Left forelimb (tissue), 1 donor: ENCODE measurements at regions not wholly inside any gene's neighbourhood (a gene's known extent, or its start where the extent isn't known, plus 50 kb on each side); places are given as distances from the start of the nearest gene placed in this dataset.
A peak's percentile ranks its signal among the peaks of the same experiment; 100 is the strongest.
"Not testable (repeated sequence)": the region's sequence is repeated elsewhere in the genome, so short reads cannot be mapped to it uniquely, and the experiment has no call there.

Experiments used
- DNase-seq: peaks from one replicate; pipeline ENCODE4 v3.0.0-alpha.2; 2018; ENCODE audit warnings: low spot score

DNA sequence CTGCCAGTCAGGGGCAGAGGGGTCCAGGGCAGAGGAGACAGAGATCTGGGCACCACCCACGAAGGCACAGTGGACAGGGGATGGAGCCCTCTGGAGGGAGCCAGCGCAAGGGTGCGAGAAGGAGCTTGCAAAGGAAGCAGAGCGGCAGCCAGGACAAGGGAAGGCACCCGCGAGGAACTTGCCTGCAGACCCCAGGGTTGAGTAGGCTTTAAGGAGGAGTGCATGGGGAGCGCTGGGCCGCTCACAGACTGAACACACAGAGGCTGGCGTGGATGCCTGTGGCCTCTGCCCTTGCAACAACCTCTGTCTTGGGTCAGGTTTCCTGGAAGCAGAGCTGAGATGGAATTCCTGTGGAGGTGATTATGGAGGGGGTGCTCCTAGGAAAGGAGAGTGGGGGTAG is 374.4 kb downstream of the CNTNAP3B start:
- not testable (repeated sequence) for DNase-seq

DNA sequence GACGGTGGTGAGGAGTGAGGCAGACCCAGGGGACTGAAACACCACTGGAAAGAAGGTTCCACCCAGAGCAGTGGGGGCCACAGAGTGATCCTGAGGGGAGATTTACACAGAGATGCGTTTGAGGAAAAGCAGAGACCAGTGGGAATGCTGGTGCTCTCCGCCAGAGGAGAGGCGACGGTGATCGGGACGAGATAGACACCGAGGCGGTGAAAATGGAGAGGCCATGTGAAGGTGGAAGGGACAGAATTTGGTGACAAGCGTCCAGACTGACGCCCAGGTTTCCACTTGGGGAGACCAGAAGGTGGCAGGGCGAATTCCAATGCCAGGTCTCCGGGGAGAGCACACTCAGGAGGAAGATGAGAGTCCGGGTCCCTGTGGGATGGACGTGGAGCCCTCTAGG is 374.8 kb downstream of the CNTNAP3B start:
- not testable (repeated sequence) for DNase-seq

DNA sequence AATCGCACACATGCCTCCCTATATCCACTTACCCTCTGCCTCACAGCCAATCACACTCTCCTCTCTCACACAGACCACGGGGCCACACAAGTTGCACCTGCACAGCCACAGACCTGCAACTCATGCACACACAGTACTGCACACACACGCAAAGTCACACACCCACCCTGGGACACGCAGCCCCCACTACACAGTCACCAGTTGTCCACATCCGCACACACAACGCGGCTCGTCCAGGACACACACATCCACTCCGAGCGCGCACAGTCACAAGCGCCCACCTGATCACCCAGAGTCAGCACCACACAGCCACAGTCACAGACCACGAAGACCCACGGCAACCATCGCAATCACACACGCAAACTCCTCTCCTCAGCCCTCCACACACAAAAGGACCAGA is 387.3 kb downstream of the CNTNAP3B start:
- not testable (repeated sequence) for DNase-seq

DNA sequence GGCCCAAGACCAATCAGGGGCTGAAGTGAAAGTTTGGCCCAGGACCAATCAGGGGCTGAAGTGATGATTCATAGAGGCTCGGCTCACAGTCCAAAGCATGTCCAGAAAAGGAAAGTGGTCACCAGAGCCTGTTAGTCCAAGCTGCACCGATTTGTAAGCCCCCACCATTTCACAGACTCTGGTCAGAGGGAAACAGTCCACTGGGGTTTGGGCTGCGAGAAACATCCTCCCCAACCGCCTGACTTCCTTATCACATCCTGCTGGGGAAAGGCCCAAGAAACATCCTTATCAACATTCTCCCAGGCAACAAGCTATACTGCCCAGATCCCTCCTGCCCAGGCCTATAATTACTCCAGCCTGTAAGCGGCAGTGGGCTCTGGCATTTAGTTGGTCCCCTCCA is 388.1 kb downstream of the CNTNAP3B start:
- not testable (repeated sequence) for DNase-seq

DNA sequence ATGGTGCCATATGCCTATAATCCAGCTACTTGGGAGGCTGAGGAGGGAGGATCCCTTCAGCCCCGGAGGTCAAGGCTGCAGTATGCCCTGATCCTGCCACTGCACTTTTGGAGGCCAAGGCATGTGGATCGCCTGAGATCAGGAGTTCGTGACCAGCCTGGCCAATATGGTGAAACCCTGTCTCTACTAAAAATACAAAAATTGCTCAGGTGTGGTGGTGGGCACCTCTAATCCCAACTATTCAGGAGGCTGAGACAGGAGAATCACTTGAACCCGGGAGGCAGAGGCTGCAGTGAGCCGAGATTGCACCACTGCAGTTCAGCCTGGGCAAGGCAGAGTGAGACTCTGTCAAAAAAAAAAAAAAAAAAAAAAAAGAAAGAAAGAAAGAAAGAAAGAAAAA is 390.5 kb downstream of the CNTNAP3B start:
- peak; percentile 6 for DNase-seq

DNA sequence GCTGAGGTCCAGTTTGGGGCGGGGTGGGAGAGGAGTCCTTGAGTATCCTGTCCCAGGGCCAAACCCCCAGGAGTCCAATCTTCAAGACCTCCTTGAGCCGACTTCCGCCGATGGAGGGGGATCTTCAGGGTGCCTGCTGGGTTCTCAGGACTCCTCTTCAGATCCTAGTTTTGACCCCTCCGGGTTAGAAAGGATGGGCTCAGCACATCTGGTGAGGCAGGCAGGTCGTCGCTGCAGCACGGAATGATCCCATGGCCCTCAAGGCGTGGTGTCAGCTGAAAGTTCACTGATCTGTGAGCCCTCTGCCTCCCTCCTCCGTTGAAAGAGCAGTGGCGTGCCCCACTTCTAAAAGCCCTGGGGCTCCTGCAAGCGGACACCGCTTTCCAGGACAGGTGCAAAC is 430.0 kb downstream of the CNTNAP3B start:
- not testable (repeated sequence) for DNase-seq

DNA sequence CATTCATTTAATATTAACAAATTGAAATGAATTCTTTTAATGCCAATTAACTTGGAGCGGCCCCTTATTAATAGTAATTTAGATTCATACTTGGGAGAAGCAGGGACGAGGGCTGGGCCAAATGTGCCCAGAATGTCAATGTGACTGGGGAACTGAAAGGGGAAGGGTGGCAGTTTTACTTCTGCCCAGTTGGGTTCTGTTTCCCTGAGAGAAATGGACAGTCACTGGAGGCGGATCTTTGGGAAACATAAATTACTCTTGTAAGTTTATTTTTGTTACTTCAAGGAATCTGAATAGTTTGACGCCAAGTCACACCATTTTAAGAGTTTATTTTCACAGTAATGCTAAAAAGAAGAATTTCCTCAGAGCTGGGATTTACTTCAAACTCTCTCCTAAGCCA is 432.1 kb downstream of the CNTNAP3B start:
- not testable (repeated sequence) for DNase-seq

DNA sequence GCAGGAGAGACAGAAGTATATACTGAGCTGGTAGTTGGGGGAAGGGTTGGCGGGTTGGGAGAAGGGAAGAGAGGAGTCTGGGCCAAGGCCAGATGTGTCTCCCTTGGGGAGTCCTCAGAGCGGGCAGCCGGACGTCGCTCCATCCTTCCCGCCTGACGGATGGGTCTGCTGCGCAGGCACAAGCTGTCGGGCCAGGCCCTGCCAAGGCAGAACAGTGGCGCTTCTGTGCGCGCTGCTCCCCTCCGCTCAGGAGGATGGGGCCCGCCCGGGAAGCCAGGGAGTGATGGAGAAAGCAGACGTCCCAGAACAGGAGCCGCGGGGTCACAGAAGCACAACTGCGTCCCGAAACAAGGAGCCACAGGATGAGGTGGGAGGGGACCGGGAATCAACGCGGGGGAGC is 449.9 kb downstream of the CNTNAP3B start:
- not testable (repeated sequence) for DNase-seq

DNA sequence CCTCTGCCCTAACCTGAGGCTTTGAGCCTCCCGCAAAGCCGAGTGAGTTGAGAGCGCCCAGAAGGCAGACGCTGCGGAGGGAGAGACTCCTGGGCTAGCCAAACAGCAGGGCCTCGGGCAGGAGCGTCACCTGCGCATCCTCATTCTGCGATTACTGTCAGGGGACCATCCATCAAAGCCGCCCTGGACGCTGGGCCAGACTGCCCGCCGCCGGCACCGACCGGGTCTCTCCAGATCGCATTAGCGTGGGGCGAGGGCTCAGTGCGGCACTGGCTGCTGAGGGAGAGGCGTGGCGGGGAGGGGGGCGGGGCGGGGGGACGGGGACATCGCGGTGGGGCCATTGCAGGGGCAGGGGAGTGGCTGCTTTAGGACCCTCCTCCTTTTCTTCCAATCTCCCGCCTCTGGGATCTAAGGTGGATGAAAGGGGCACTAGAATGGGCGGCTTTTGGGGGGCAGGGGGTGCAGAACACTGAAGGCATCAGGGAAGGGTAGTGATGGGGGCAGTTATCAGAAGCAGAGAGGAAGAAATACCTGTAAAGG is 465.7 kb downstream of the CNTNAP3B start:
- peak; percentile 47 for DNase-seq

DNA sequence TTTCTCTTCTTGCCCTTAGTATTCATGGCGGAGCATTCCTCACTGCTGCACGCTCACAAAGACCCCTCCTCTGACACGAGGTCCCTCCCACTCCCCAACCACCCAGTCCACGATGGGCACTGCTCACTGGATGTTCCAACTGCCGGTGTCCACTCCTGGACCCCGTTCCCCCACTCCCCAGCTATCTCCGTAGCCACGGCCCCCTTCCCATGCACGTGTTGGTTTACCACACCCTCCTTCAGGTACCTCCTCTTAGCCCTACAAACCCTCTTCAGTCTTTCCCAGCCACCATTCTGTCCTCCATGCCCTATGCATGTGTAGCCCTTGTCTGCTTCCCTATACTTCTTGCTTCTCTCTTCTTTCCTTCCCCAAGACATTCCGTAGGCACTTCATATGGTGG is 469.6 kb upstream of the ZNG1F start:
- peak; percentile 46 for DNase-seq

DNA sequence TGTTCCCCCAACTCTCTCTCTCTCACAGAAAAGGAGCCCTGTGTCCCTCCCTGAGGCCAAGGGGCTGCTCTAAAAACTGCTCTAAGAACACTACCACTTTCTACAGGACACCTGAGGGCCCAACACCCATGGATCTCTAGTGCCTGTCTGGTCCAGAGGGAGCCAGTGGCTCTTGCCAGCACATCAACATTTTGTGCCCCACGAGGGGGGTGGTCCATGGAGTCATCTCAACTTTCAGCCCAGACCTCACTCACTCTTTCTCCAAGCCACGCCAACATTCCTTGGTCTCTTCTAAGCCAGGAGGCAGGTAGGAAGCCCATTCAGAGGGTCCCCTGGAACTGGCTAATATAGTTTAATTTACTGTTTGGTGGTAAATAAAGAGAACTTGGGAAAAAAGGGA is 469.0 kb upstream of the ZNG1F start:
- DNase-seq: not testable (repeated sequence)

DNA sequence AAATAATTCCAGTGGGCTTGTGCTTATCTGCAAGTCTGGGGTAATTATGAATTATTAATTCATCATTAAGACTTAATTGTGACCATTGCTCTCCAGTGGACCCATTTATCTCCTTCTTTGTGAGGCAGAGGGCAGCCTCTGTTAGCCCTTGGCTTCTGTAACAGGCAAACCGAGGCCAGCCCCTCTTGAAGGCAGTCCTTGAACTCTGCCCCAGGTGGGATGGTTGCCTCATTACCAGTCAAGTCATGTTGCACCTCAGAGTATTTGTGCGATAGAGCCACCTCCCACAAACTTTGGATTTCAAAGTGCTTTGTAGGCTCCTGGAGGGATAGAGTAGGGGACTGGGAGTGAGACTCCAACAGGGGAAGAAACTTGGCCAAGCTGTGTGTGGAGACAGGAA is 468.0 kb upstream of the ZNG1F start:
- peak; percentile 33 for DNase-seq

DNA sequence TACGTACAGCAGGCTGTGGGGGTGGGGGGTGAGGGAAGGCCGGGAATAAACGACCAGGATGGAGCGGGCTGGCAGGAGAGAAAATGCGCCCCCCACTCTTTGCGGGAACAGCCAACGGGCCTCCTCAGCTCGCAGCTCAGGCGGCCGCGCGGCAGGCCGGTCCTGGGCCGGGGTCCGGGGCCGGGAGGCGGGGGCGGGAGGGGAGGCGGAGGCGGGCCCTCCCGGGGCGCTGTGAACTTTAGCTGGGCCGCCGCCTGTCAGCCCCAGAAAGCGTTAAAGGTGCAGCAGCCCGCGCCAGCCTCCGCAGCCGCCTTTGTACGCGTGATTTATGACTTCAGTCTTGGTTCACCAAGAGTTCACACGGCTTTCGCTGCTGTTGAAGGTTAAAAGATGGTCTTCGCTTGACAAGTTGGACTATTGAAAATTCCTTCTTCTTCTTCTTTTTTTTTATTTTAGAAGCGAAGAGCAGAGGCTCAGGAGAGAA is 466.0 kb upstream of the ZNG1F start:
- DNase-seq: not testable (repeated sequence)

DNA sequence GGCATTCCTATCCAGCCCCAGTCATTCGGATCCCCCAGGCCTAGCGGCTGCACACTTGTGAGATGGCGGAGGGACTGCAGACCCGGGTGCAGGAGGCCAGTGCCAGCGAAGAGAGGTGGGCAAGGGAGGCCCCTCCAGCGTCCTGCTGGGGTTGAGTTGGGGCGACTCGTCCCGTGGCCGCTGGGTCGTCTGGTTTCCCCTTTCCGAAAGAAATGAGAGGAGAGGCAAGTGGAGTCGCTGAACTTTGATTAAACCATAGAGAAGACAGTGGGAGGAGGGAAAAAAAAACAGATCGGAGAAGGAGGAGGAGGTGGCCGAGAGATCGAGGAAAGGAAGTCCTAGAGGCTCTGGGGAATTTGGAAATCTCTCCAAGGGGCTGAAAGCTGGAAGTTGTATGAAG is 465.2 kb upstream of the ZNG1F start:
- not testable (repeated sequence) for DNase-seq

DNA sequence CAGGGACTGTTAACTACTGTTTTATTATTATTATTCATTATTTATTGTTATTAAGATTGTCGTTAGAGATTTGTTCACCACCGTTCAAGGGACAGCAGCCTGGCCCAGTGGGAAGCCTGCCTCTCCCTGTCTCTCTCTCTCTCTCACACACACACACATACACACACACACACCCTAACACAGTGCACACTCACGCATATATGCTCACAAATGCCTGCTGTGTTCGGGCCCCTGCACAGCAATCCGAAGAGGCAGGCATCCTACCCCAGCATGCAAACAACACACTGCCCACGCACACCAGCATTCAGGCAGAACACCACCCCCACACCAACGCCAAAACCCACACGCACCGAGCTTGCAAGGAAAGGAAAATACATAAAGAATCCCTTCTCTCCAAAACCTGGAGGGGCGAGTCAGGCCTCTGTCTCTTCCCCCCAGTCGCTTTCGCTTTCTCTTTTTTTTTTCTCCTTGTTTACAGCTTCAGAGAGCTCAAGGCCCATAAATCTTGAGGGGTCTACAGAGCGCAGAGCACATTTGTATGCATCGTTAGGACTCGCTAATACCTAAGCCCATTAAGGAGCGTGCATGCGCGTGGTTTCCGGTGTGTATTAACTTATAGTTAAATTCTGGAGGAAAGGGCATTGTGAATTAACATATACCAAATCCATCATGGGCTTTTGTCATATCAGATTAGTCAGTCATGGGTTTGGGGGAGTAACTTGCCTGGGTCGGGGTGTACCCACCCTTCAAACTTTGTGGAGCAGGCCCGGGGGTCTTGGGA is 464.6 kb upstream of the ZNG1F start:
- not testable (repeated sequence) for DNase-seq

DNA sequence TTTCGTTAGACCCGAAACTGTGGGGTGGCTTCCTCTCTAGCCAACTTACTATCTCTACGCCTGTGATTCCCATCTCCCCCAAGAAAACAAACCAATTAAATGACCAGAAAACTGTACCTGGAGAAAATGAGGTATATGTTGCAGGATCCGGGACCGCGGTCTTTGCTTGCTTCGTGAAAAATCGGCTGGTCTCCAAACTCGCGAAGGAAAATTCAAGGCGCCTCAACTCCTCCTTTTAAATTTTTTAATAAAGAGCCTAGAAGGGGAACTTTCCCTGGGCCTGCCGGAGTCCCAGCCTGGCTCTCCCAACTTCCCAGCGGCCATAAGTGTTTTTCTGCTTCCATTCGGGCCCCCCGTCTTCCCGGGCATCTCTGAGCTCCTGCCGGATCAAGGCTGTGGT is 463.7 kb upstream of the ZNG1F start:
- not testable (repeated sequence) for DNase-seq

DNA sequence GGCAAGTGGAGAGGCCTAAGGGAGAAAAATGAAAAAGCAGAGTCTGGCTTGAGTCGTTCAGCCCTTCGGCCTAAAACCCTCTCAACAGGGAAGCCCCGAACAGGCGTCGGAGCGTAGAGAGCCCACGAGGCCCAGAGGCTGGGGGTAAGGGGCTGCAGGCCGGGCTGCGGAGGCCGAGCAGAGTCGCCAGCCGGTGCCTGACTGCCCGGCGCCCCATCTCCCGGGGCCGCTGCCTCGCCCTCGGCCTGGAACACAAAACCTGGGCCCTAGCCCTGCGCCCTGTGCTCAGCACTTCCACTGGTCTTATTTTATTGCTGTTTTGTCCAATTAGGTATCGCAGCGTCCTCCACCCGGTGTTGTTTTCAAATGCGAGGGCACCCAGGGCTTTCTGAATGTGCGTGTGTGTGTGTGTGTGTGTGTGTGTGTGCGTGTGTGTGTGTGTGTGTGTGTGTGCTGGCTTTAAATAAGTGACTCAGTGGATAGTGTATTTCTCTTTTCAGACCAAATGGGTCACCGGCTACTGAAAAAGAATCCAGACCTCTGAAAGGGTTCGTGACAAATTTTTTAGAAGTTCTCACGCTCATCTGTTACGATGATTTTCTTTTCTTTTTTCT is 463.1 kb upstream of the ZNG1F start:
- not testable (repeated sequence) for DNase-seq

DNA sequence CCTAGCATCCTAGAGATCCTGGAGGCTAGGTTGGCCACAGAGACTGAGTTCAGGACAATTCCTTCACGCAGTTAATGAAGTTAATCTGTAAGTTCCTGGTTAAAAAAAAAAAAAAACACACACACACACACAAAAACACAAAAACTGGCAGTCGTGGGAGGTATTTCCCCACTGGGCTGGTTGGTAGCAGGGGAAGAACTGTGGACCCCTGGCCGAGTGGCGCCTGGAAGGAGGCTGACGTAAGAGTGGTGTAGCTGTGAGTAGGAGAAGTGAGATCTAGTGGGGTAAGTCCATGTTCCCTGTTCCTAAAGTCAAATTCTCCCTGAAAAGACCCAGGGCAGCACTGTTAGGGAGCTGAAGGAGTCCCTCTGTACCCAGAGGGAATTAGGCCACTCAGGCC is 461.0 kb upstream of the ZNG1F start:
- not testable (repeated sequence) for DNase-seq

DNA sequence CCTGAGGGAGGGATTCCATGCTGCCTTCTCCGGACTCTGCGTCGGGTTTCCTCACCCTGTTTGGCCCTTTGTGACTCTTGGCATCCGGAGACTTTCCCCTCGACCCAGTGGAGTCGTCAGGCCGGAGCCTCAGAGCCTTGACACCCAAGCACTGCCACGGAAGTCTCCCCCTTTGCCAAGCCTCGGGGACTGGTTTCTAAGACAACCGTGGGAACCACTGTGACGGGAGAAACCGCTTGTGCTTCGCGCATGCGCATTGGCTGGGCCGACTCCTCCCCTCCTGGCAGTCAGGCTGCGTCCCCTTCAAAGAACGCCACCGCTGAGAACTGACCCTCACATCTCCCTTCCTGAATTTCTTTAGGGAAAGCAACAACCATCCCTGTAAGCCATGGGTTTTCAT is 459.4 kb upstream of the ZNG1F start:
- not testable (repeated sequence) for DNase-seq

DNA sequence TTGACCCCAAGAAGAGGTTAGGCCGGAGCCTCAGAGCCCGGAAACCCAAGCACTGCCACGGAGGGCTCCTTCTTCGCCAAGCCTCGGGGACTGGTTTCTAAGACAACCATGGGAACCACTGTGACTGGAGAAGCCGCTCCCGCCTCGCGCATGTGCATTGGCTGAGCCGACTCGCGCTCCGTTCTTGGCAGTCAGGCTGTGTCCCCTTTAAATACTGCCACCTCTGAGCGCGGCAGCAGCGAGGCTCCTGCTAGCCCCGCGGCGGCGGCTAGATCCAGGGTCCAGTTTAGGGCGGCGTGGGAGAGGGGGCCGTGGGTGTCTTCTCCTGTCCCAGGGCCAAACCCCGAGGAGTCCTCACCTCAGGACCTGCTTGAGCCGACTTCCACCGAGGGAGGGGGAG is 457.1 kb upstream of the ZNG1F start:
- DNase-seq: not testable (repeated sequence)

DNA sequence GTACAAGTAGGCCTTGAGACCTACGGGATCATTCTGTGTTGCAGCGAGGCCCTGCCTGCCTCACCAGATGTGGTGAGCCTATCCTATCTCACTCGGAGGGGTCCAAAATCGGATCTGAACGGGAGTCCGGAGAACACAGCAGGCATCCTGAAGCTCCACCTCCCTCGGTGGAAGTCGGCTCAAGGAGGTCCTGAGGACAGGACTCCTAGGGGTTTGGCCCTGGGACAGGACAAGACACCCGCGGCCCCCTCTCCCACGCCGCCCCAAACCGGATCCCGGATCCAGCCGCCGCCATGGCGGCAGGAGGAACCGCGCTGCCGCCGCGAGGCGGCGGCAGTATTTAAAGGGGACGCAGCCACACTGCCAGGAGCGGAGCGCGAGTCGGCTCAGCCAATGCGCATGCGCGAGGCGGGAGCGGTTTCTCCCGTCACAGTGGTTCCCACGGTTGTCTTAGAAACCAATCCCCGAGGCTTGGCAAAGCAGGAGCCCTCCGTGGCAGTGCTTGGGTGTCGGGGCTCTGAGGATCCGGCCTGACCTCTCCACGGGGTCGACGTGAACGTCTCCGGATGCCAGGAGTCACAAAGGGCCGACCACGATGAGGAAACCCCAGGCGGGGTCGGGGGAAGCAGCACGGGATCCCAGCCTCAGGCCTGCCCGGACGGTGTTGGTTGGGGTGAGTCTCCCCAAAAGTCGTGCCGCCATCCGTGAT is 454.6 kb upstream of the ZNG1F start:
- peak; percentile 71 for DNase-seq

DNA sequence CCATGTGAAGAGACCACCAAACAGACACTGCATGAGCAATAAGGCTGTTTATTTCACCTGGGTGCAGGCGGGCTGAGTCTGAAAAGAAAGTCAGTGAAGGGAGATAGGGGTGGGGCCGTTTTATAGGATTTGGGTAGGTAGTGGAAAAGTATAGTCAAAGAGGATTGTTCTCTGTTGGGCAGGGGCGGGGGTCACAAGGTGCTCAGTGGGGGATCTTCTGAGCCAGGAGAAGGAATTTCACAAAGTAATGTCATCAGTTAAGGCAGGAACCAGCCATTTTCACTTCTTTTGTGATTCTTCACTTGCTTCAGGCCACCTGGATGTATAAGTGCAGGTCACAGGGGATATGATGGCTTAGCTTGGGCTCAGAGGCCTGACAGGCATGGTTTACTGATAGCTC is 444.6 kb upstream of the ZNG1F start:
- DNase-seq: not testable (repeated sequence)
